Sciatic nerve (tissue), 2 donors: ENCODE measurements at regions not wholly inside any gene's neighbourhood (a gene's known extent, or its start where the extent isn't known, plus 50 kb on each side); places are given as distances from the start of the nearest gene placed in this dataset.

ENCODE experiments used
- ATAC-seq: fragments of 200-7000 bp; cut with Tn5 transposase; one replicate; pipeline ENCODE4 v1.9.1; 2020; ENCODE audit warnings: mild to moderate bottlenecking, moderate library complexity
- DNase-seq: peaks from one replicate; pipeline ENCODE4 v3.0.0-alpha.2; 2020; ENCODE audit warnings: low spot score
- intact Hi-C: fragments of 100-400 bp; cut with DNase I; formaldehyde crosslinking; loops from one replicate; pipeline ENCODE4 v1.14.2; 2022
- donor health status: DM: no; HTN: no; CAD: no.
- donor health status: DM: no; HTN: no; CAD: no.

GRCh38 chr13:34752283-34752960, 189.6 kb upstream of the NBEA start:
- ATAC-seq (no peak), DNase-seq (no peak)
- intact Hi-C loops, result no loop called here

DNA sequence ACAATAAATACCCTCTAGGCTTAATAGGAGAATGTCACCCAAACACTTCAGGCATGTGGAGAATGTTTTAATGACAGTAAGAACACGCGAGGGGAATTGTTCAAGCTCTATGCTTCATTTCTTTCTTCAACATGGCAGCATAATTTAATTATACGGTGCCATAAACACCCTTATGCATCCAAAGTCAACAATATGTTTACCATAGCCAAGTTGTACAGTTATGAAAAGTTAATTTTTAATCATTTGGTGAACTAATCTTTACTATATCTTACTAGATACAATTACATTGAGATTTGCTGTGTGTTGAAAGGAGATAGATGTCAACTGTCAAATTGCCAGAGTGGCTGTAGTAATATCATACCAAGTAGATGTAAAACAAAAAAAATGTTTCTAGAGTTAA, 185.9 kb upstream of the NBEA start:
- ATAC-seq (no peak), DNase-seq (no peak)
- intact Hi-C loops, result no loop called here

DNA sequence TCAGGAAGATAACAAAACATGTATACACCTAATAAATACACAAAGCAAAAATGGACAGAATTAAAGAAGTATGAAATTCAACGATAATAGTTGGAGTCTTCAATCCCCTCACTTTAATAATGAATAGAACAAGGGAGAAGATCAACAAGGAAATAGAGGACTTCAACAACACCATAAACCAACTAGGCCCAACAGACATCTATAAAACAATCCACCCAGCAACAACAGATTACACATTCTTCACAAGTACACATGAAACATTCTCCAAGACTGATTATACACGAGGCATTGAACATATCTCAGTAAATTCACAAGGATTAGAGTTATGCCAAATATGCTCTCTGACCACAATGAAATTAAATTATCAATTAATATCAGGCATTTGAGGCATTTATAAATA, 185.5 kb upstream of the NBEA start:
- DNase-seq (no peak), ATAC-seq (no peak)
- intact Hi-C loops, result no loop called here

- no peak for DNase-seq
- intact Hi-C loops, result no loop called here
- no peak for ATAC-seq
Measured at GRCh38 chr13:34757441-34757840, 184.6 kb upstream of the NBEA start.

DNA sequence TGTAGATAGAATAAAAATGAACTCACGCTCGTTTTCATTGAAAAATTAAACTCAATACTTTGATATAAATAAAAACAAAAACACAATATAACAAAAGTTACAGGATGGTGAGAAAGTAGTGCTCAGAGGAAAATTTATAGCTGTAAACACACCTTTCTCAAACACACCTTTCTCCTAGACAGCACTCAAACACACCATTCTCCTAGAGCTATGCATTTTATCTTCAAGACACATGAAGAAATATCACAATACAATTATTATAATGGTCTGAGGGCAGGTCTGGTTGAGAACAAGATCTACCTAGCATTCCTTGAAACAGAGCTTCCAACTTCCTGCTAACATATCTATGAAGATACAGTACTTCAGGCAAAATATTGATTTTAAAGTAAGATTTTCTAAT, 183.4 kb upstream of the NBEA start:
- DNase-seq, result no peak
- intact Hi-C loops, result no loop called here
- ATAC-seq, result no peak

- intact Hi-C loops, result no loop called here
- ATAC-seq (no peak), DNase-seq (no peak)
Measured at GRCh38 chr13:34762312-34762711, 179.8 kb upstream of the NBEA start.

DNA sequence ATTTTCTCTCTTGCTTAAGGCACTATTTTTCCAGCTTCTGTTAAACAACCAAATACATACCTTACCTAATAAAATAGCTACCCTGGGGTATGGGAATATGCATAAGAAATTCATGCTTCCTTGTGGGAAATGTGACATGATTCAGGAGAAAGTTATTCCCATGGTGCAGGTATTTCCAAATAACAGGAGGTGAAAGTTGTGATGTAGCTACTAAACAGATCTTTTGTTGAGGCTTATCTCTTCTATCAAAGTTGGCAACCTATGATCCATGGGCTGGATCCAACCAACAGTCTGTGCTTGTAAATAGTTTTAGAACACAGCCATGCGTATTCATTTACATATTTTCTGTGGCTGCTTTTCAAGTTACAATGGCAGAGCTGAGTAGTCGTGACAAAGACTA, 177.8 kb upstream of the NBEA start:
- intact Hi-C loops, result no loop called here
- no peak for ATAC-seq
- DNase-seq, result no peak

- intact Hi-C loops, result no loop called here
- no peak for ATAC-seq
- DNase-seq, result no peak
Measured at GRCh38 chr13:34765446-34766180, 176.5 kb upstream of the NBEA start.

- DNase-seq, result no peak
- no peak for ATAC-seq
- intact Hi-C loops, result no loop called here
Measured at GRCh38 chr13:34767778-34768177, 174.3 kb upstream of the NBEA start.

GRCh38 chr13:34772206-34772605, 169.9 kb upstream of the NBEA start:
- ATAC-seq (no peak), DNase-seq (no peak)
- intact Hi-C loops, result no loop called here

DNA sequence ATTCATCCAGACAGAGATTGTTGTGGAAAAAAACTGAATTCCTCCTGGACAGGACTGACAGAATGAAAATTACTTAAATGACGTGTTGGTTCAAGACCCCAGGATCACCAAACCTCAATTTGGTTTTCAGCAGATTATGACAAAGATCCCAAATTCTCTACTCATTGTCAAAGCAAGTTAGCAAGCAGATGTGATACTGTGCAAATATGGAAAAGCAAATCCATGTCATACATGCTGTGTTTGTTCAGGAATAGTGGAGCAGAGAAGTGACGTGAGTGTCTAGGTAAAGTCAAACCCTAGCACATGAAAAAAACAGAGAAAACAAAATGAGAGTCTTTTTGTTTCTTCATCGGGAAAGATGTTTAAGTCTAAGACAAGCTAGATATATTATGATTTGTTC, 169.2 kb upstream of the NBEA start:
- no peak for ATAC-seq
- intact Hi-C loops, result no loop called here
- no peak for DNase-seq

GRCh38 chr13:34776390-34776981, 165.6 kb upstream of the NBEA start:
- ATAC-seq (no peak), DNase-seq (no peak)
- intact Hi-C loops, result no loop called here

DNA sequence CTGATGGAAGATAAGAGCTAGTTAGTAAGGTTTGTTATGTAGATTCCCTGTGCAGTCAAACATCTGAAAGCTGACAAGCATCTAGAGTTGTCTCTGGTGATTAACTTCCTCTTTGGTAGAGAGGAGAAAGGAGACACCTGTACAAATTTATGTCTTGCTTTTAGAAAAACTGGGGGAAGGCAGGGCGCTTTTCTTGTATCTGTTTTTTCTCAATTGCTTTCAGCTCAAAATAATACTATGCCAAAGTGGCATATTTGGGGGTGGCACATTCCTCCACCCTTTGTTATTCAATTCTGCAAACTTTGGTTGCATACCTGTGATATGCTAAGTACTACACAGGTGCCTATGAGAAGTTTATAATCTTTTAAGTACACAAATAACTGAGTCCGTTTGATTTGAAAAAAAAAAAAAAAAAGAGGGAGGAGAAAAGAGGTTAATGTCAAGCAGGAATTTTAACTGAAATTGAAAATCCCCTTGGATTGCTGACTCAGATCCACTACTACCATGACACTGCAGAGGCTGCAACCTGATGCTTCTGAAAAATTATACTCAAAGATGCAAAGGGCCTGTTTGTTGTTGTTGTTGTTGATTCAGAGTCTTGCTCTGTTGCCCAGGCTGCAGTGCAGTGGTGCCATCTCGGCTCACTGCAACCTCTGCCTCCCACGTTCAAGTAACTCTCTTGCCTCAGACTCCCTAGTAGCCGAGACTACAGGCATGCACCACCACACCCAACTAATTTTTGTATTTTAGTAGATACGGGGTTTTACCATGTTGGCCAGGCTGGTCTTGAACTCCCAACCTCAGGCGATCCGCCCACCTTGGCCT, 164.8 kb upstream of the NBEA start:
- intact Hi-C loops, result no loop called here
- ATAC-seq (no peak), DNase-seq (no peak)

DNA sequence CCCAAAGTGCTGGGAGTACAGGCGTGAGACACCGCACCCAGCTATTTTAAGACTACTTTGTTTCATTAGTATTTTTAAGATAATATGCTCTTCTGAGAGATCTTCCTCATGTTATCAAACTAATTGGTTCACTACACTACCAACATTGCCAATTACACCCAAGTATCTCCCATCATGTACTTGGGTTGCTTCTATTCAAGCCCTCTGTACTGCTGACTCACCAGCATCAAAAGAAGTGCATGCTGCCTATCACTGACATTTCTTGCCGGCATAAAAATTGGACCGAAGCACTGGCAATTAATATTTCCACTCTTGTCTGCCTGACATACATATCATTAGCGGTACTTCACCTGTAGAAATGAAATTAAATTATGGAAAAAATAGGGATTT, 164.2 kb upstream of the NBEA start:
- intact Hi-C loops, result no loop called here
- DNase-seq (no peak), ATAC-seq (no peak)

GRCh38 chr13:34779171-34779570, 162.9 kb upstream of the NBEA start:
- ATAC-seq (no peak), DNase-seq (no peak)
- intact Hi-C loops, result no loop called here

DNA sequence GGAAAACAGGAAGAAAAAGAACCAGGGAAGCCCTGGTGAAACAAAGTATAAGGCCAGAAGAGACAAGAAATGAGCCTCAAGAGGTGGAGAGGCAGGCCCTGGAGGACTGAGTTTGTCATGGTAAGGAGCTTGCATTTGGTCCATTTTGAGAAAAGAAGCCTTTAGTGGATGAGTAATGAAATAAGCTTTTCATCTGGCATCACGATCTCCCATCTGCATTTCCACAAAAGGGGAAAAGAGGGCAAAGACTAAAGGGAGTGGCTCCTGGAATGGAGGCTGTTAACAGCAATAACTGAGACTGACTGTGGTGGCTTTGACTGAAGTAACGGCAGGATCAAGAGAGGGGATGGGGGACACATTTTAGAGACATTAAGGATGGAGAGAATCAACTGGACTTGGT, 148.8 kb upstream of the NBEA start:
- intact Hi-C loops, result no loop called here
- ATAC-seq (no peak), DNase-seq (no peak)

GRCh38 chr13:34803756-34804155, 138.3 kb upstream of the NBEA start:
- ATAC-seq (no peak), DNase-seq (no peak)
- intact Hi-C loops, result no loop called here

GRCh38 chr13:34805347-34805746, 136.7 kb upstream of the NBEA start:
- ATAC-seq (no peak), DNase-seq (no peak)
- intact Hi-C loops, result no loop called here

- intact Hi-C loops, result no loop called here
Measured at GRCh38 chr13:34808649-34809048, 133.4 kb upstream of the NBEA start.

DNA sequence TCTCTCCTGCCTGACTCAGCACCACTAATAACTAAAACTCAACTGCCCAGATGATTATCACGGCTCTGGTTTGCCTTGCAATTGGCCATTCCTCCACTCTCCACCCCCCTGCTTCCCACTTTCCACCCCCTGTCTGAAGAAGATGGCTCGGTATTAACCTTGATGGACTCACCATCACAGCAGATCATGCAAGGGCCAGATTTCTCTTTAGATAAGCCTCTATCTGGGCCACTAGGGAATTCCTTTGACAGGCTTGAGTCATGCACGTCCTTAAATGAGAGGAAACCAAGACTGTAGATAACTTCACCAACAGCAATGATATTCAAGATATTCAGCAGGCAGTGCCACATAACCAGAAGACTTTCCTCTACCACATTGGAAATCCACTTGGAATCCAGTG, 131.1 kb upstream of the NBEA start:
- DNase-seq (no peak), ATAC-seq (no peak)

More at GRCh38 chr13:34808649-34809048, 133.4 kb upstream of the NBEA start:
- no peak for ATAC-seq
- DNase-seq, result no peak

More for the DNA sequence above, 131.1 kb upstream of the NBEA start:
- intact Hi-C loops, result no loop called here
